GM12874 (cell line): ENCODE measurements at regions not wholly inside any gene's neighbourhood (a gene's known extent, or its start where the extent isn't known, plus 50 kb on each side); places are given as distances from the start of the nearest gene placed in this dataset.

Source experiments
- CTCF ChIP-seq: IDR thresholded peaks from 2 replicates; pipeline ENCODE4 v1.5.1; 2011; ENCODE audit warnings: low read depth, mild to moderate bottlenecking, control low read depth, low read length, moderate library complexity; ENCODE audit not compliant: insufficient read depth

GRCh38 chr18:25726298-25726697, 364.1 kb downstream of the SS18 start:
- no peak for TF ChIP-seq CTCF

DNA sequence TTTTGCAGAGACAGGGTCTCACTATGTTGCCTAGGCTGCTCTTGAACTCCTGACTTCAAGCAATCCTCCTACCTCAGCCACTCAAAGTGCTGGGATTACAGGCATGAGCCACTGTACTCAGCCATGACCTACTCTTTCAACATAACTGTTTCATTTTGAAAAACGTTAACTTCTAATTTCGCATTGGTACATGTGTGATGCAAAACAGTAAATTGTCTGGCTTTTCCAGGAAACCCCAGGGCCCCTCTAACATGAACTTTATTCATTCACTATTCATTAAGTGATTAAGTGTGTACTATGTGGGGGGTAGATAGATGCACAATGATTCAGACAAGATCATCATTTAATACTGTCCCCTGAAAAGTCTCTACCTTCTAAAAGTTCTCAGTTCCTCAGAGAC, 364.9 kb downstream of the SS18 start:
- TF ChIP-seq CTCF = no peak

DNA sequence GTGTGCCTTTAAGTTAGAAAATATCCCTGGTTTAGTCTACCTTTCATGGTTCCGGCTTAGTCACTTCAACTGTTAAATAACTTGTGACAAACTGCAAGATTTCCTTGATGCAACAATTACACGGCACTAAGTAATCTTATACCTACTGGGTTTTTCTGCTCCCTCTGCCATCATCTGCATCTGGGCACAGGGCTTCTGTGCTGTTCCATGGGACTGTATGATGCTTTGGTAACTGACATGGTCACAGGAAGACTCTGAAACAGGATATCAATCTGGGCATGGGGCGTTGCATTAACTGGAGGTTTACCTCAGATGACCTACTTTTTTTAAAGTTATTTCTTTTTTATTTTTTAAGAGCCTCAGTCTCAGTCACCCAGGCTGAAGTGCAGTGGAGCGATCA, 365.4 kb downstream of the SS18 start:
- TF ChIP-seq CTCF = no peak

- no peak for TF ChIP-seq CTCF
Measured at GRCh38 chr18:25724121-25724520, 366.3 kb downstream of the SS18 start.

DNA sequence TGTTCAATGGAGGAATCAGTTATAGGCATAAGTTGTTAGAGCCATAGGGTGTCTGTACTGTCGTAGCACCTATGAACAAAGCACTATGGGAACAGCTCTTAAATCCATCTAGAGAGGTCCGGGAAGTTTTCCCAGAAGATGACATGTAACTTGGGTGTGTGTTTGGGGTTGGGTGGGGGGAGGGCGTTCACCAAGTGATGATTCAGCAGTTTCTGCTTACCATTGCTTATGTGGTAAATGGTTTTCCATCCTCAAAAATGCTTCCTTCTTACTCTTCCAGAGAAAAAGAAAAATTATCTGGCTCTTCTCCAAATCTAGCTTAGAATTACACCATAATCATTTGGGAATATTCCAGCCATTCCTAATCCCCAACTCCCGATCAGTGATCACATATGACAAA, 361.1 kb upstream of the ZNF521 start:
- TF ChIP-seq CTCF = no peak

DNA sequence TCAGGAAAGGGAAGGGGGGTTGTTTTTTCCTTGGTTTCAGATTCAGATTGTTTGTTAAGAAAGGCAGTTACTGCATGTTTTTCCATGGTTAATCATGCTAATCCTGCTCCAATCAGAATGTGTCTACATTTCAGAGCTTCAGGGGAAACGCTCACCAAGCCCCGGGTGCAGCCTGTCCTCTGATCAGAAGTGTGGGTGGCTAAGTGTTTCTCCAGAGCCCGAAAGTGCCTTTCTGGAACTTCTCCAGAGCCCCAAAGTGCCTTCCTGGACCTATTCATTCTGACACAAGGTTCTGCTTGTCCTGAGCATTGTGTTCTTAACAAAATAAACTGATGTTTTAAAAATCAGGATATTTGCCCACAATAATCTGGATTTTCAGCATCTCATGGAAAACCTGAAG, 359.0 kb upstream of the ZNF521 start:
- TF ChIP-seq CTCF = no peak

GRCh38 chr18:25705650-25706049, 353.7 kb upstream of the ZNF521 start:
- TF ChIP-seq CTCF = no peak

GRCh38 chr18:25704494-25704893, 352.5 kb upstream of the ZNF521 start:
- TF ChIP-seq CTCF = no peak
